ENCODE measurements at regions not wholly inside any gene's neighbourhood (a gene's known extent, or its start where the extent isn't known, plus 50 kb on each side); places are given as distances from the start of the nearest gene placed in this dataset.

DNA sequence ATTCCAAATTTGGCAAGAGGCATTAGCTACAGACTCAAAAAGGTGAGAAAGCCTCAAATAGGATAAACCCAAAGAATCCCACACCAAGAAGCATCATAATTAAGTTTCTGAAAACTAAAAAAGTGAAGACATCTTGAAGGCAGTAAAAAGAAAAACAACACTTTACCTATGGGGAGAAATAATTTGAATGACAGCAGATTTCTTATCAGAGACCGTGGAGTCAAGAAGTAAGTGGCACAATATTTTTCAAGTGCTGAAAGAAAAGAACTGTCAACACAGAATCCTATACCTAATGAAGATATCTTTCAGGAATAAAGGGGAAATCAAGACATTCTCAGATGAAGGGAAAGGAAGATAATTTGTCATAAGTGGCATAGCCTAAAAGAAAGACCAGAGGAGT lies 193.3 kb upstream of the CHD6 start:
- TF ChIP-seq EZH2phosphoT487 (IDR thresholded peaks at IDR 0.05; ENCODE audit: insufficient read depth, low read depth) (no peak), EZH2 (IDR thresholded peaks at IDR 0.05; ENCODE audit: insufficient read depth, poor library complexity, severe bottlenecking) (no peak)
